ENCODE measurements at regions not wholly inside any gene's neighbourhood (a gene's known extent, or its start where the extent isn't known, plus 50 kb on each side); places are given as distances from the start of the nearest gene placed in this dataset.

DNA sequence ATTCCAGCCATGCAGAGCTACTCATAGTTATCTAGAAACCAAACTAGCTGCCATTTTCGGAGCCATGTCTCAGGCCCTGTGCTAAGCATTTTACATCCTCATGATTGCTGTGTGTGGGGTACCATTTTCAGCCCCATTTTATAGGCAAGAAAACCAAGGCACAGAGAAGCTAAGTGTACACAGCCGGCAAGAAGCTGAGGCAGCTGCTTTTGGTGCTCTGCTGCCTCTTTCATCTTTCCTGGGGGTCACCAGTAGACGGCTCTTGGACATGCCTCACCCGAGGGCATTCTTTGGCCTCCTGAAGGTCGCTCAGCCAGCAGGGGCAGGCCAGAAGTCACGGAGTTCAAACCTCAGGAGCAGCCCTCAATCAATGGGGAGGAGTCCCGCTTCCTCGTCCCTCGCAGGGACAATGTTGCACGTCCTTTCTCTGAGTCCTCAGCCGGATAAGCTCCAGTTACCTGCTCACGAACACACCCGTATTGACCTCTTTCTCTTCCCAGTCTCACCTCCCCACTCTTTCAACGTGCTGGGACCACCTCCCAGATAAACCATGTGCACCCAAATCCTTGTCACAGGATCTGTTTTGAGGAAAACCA is 82.6 kb upstream of the BLCAP start:
- H3K4me1 ChIP-seq (ENCODE audit: control insufficient read depth in 5 of 5, insufficient read depth in 5 of 5, low read length in 5 of 5) = no peaks in the 10 kb centered on the region
- ATAC-seq (ENCODE audit: insufficient read depth, low FRiP score) = no peak

DNA sequence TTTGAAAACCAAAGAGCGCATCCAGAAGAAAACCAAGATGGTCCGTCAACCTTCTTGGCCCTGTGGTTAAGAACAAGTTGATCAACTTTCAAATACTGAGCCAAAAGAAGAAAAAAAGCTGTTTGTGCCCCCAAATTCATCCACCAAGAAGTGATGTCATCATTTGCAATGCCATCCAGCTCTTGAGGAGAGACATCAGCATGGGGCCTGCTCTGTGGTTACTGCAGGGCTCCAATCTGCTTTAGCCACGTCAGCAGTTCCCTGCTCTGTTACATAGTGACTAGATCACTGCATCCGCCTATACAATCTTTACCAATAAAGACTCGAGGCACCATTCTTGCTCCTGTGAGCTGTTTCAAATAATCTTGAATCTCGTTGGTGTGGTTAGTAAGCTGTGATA is 75.0 kb upstream of the BLCAP start:
- Histone ChIP-seq H3K27ac (ENCODE audit: low read depth in 1 of 2, low read length in 1 of 2) (no peak overlapping the region), H3K4me3 (no peak overlapping the region), H3K9ac (ENCODE audit: insufficient read depth in 1 of 2, low read length in 2 of 2) (no peak overlapping the region), H3K36me3 (ENCODE audit: control insufficient read depth in 4 of 4, insufficient read depth in 4 of 4, low read length in 4 of 4) (no peaks in the 10 kb centered on the region), H3K9me3 (ENCODE audit: control insufficient read depth in 4 of 4, insufficient read depth in 3 of 4, low read length in 3 of 4) (peaks cover 0 to 2% (median 0%) of the 10 kb centered on the region in 4 donors), H3K27me3 (ENCODE audit: control insufficient read depth in 3 of 3, insufficient read depth in 3 of 3, low read length in 2 of 3) (no peaks in the 10 kb centered on the region), H3K4me1 (ENCODE audit: control insufficient read depth in 5 of 5, insufficient read depth in 5 of 5, low read length in 5 of 5) (peaks cover 0 to 4% (median 0%) of the 10 kb centered on the region in 5 donors)
- DNase-seq = no peak
- WGBS, 2 donors = 78% methylated on average over 6 of the region's 6 CpGs
- TF ChIP-seq, protein P1, sequence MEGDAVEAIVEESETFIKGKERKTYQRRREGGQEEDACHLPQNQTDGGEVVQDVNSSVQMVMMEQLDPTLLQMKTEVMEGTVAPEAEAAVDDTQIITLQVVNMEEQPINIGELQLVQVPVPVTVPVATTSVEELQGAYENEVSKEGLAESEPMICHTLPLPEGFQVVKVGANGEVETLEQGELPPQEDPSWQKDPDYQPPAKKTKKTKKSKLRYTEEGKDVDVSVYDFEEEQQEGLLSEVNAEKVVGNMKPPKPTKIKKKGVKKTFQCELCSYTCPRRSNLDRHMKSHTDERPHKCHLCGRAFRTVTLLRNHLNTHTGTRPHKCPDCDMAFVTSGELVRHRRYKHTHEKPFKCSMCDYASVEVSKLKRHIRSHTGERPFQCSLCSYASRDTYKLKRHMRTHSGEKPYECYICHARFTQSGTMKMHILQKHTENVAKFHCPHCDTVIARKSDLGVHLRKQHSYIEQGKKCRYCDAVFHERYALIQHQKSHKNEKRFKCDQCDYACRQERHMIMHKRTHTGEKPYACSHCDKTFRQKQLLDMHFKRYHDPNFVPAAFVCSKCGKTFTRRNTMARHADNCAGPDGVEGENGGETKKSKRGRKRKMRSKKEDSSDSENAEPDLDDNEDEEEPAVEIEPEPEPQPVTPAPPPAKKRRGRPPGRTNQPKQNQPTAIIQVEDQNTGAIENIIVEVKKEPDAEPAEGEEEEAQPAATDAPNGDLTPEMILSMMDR (IDR thresholded peaks at IDR 0.05; ENCODE audit: control extremely low read depth, extremely low read depth) = no peak
- no peak for ATAC-seq (ENCODE audit: insufficient read depth, low FRiP score)

More for the DNA sequence above, 82.6 kb upstream of the BLCAP start:
- 65 to 74% methylated on average over 14 of the region's 14 CpGs for WGBS, 2 donors
- no peak for DNase-seq
- no peak overlapping the region for H3K4me3 ChIP-seq
- H3K27me3 ChIP-seq (ENCODE audit: control insufficient read depth in 3 of 3, insufficient read depth in 3 of 3, low read length in 2 of 3) = no peaks in the 10 kb centered on the region
- H3K27ac ChIP-seq (ENCODE audit: low read depth in 1 of 2, low read length in 1 of 2) = no peak overlapping the region
- no peak overlapping the region for H3K9ac ChIP-seq (ENCODE audit: insufficient read depth in 1 of 2, low read length in 2 of 2)
- H3K9me3 ChIP-seq (ENCODE audit: control insufficient read depth in 4 of 4, insufficient read depth in 3 of 4, low read length in 3 of 4) = peaks cover 0 to 2% (median 0%) of the 10 kb centered on the region in 4 donors
- TF ChIP-seq, protein P1 (IDR thresholded peaks at IDR 0.05; ENCODE audit: control extremely low read depth, extremely low read depth) = no peak
- no peaks in the 10 kb centered on the region for H3K36me3 ChIP-seq (ENCODE audit: control insufficient read depth in 4 of 4, insufficient read depth in 4 of 4, low read length in 4 of 4)

DNA sequence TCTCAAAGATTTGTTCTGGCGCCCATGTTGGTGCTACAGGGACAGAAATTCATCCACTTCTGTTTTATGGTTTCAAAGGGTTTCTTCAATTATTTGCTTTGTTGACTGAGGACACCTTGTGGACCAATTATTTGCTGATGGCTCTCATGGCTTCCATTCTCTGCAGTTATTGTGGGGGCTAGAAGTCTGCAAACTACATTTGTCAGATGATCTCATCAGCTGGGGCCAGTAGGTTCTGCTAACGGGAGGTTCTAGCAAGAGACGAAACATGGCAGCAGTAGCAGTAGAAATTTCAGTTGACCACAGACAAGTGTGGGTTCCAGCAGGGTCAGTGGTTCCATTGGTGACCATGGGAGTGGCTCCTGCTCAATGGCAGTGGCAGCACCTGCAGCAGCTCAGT is 72.8 kb upstream of the BLCAP start:
- Histone ChIP-seq H3K9me3 (ENCODE audit: control insufficient read depth in 4 of 4, insufficient read depth in 3 of 4, low read length in 3 of 4) (peaks cover 0 to 6% (median 0%) of the 10 kb centered on the region in 4 donors), H3K27ac (ENCODE audit: low read depth in 1 of 2, low read length in 1 of 2) (no peak overlapping the region), H3K4me1 (ENCODE audit: control insufficient read depth in 5 of 5, insufficient read depth in 5 of 5, low read length in 5 of 5) (peaks cover 0 to 4% (median 0%) of the 10 kb centered on the region in 5 donors), H3K4me3 (no peak overlapping the region), H3K27me3 (ENCODE audit: control insufficient read depth in 3 of 3, insufficient read depth in 3 of 3, low read length in 2 of 3) (peaks cover 0 to 4% (median 0%) of the 10 kb centered on the region in 3 donors), H3K36me3 (ENCODE audit: control insufficient read depth in 4 of 4, insufficient read depth in 4 of 4, low read length in 4 of 4) (no peaks in the 10 kb centered on the region), H3K9ac (ENCODE audit: insufficient read depth in 1 of 2, low read length in 2 of 2) (no peak overlapping the region)
- DNase-seq (no peak), ATAC-seq (ENCODE audit: insufficient read depth, low FRiP score) (no peak)
- 61 to 74% methylated on average over 3 of the region's 3 CpGs for WGBS, 2 donors
- TF ChIP-seq, protein P1 (IDR thresholded peaks at IDR 0.05; ENCODE audit: control extremely low read depth, extremely low read depth) = no peak

Measured in lung (tissue), 11 donors.